PFSK-1 (cell line): ENCODE measurements at regions not wholly inside any gene's neighbourhood (a gene's known extent, or its start where the extent isn't known, plus 50 kb on each side); places are given as distances from the start of the nearest gene placed in this dataset.

Experiments
- FOXP2 ChIP-seq: optimal IDR thresholded peaks from 2 replicates; pipeline ENCODE3; 2011; ENCODE audit warnings: borderline replicate concordance, control low read depth, inconsistent platforms; ENCODE audit not compliant: insufficient read depth; ENCODE audit errors: extremely low read length, extremely low read depth
- POLR2AphosphoS5 ChIP-seq: IDR thresholded peaks from 2 replicates; pipeline ENCODE4 v1.6.1; 2012; ENCODE audit warnings: low read depth, mild to moderate bottlenecking, control low read depth, low read length, moderate library complexity
- REST ChIP-seq, 2 experiments: IDR thresholded peaks; 2 replicates each; pipeline versions ENCODE4 v1.6.1 to v1.8.0; 2011 to 2012; ENCODE audit warnings: low read depth in 2 of 2, low read length in 2 of 2, control low read depth in 1 of 2, inconsistent platforms in 1 of 2, mild to moderate bottlenecking in 1 of 2, moderate library complexity in 1 of 2; ENCODE audit not compliant: insufficient read depth in 1 of 2
- SIN3A ChIP-seq: IDR thresholded peaks from 2 replicates; pipeline ENCODE4 v1.6.1; 2012; ENCODE audit warnings: mild to moderate bottlenecking, low read length, moderate library complexity, borderline replicate concordance; ENCODE audit not compliant: insufficient read depth
- TAF1 ChIP-seq: IDR thresholded peaks from 2 replicates; pipeline ENCODE4 v1.6.1; 2012; ENCODE audit warnings: low read length, control low read depth, borderline replicate concordance; ENCODE audit not compliant: insufficient read depth

GRCh38 chr5:90168399-90168798, 241.2 kb downstream of the CETN3 start:
- TF ChIP-seq FOXP2 (no peak), POLR2AphosphoS5 (no peak), TAF1 (no peak), SIN3A (no peak), REST (IDR thresholded peaks at IDR 0.05; ENCODE audit: insufficient read depth in 1 of 2, low read depth in 2 of 2, low read length in 2 of 2) (no peak)

- TF ChIP-seq FOXP2 (no peak), REST (IDR thresholded peaks at IDR 0.05; ENCODE audit: insufficient read depth in 1 of 2, low read depth in 2 of 2, low read length in 2 of 2) (no peak), POLR2AphosphoS5 (no peak), TAF1 (no peak), SIN3A (no peak)
These were observed 242.7 kb downstream of the CETN3 start for GRCh38 chr5:90166816-90167215.

GRCh38 chr5:90162324-90162723, 247.2 kb downstream of the CETN3 start:
- TF ChIP-seq POLR2AphosphoS5 (no peak), TAF1 (no peak), SIN3A (no peak), FOXP2 (no peak), REST (IDR thresholded peaks at IDR 0.05; ENCODE audit: insufficient read depth in 1 of 2, low read depth in 2 of 2, low read length in 2 of 2) (no peak)

- no peak for TF ChIP-seq POLR2AphosphoS5
- no peak for TF ChIP-seq TAF1
- TF ChIP-seq REST (IDR thresholded peaks at IDR 0.05; ENCODE audit: insufficient read depth in 1 of 2, low read depth in 2 of 2, low read length in 2 of 2): 0 out of 4 replicates have a peak, but pooled peaks of 1 of the 2 experiments have one; percentile 53
- TF ChIP-seq FOXP2: no peak
- no peak for TF ChIP-seq SIN3A
These were observed 248.1 kb downstream of the CETN3 start for GRCh38 chr5:90161414-90161813.

GRCh38 chr5:90158131-90158530, 251.4 kb downstream of the CETN3 start:
- no peak for TF ChIP-seq POLR2AphosphoS5
- no peak for TF ChIP-seq FOXP2
- TF ChIP-seq SIN3A: no peak
- no peak for TF ChIP-seq REST (IDR thresholded peaks at IDR 0.05; ENCODE audit: insufficient read depth in 1 of 2, low read depth in 2 of 2, low read length in 2 of 2)
- no peak for TF ChIP-seq TAF1
